Caco-2 (cell line): ENCODE measurements at regions not wholly inside any gene's neighbourhood (a gene's known extent, or its start where the extent isn't known, plus 50 kb on each side); places are given as distances from the start of the nearest gene placed in this dataset.

Experiments used
- BruUV-seq: library from RNA; stranded (reverse); fragments of 400-500 nt; replicated peaks from 2 replicates; lab custom pipeline; 2021; lab: Mats Ljungman, UMichigan
- CTCF ChIA-PET: fragments of 300-600 bp; sonication (Branson Sonifier 250); formaldehyde crosslinking; loops from one replicate; lab custom pipeline; 2022; ENCODE audit warnings: antibody characterized with exemption; lab: Charles Lee
- POLR2A ChIA-PET: fragments of 300-600 bp; sonication (Branson Sonifier 250); formaldehyde crosslinking; loops from one replicate; lab custom pipeline; 2022; ENCODE audit warnings: antibody characterized with exemption; lab: Charles Lee
- DNase-seq, 2 experiments: peaks; one replicate each; pipeline versions ENCODE4 v3.0.0 to v3.0.0-alpha.2; 2020 to 2022
- H3K27me3 ChIP-seq: replicated peaks from 2 replicates; pipeline ENCODE4 v1.6.0; 2011; ENCODE audit warnings: low read length; ENCODE audit not compliant: control insufficient read depth, insufficient read depth
- H3K36me3 ChIP-seq: 2 replicates; pipeline ENCODE4 v1.5.1; 2011; ENCODE audit warnings: low read length; ENCODE audit not compliant: control insufficient read depth, insufficient read depth
- H3K4me1 ChIP-seq: fragments of 250-450 bp; sonication (Bioruptor Pico); 2 replicates; pipeline ENCODE4 v1.5.1; 2020; ENCODE audit warnings: mild to moderate bottlenecking
- H3K4me3 ChIP-seq: 2 replicates; pipeline ENCODE4 v1.5.1; 2011; ENCODE audit warnings: low read depth, mild to moderate bottlenecking, control low read depth, low read length
- H3K9me3 ChIP-seq: fragments of 250-450 bp; sonication (Bioruptor Pico); 2 replicates; pipeline ENCODE4 v1.5.1; 2020; ENCODE audit warnings: mild to moderate bottlenecking, moderate library complexity
- H3K27ac Mint-ChIP-seq: one replicate; pipeline ENCODE4 v1.8.0; 2022; ENCODE audit warnings: mixed read lengths; ENCODE audit not compliant: unreplicated experiment
- H3K27me3 Mint-ChIP-seq: one replicate; pipeline ENCODE4 v1.8.0; 2022; ENCODE audit warnings: mixed read lengths; ENCODE audit not compliant: insufficient read depth, unreplicated experiment
- H3K36me3 Mint-ChIP-seq: one replicate; pipeline ENCODE4 v1.8.0; 2022; ENCODE audit warnings: mild to moderate bottlenecking, mixed read lengths; ENCODE audit not compliant: insufficient read depth, unreplicated experiment
- H3K4me1 Mint-ChIP-seq: one replicate; pipeline ENCODE4 v1.8.0; 2022; ENCODE audit warnings: low read depth, mixed read lengths; ENCODE audit not compliant: unreplicated experiment
- H3K4me3 Mint-ChIP-seq: one replicate; pipeline ENCODE4 v1.8.0; 2022; ENCODE audit warnings: mild to moderate bottlenecking, moderate library complexity, mixed read lengths; ENCODE audit not compliant: unreplicated experiment
- H3K9me3 Mint-ChIP-seq: one replicate; pipeline ENCODE4 v1.8.0; 2022; ENCODE audit warnings: mixed read lengths; ENCODE audit not compliant: unreplicated experiment
- CTCF ChIP-seq, 2 experiments: fragments of 200-600 bp in 1 of 2; IDR thresholded peaks; 1 replicate in 1 of 2; 2 replicates in 1 of 2; pipeline versions ENCODE4 v1.5.1 to v1.8.0; 2011 to 2022; ENCODE audit warnings: antibody characterized with exemption in 1 of 2, control low read depth in 1 of 2, inconsistent platforms in 1 of 2, low read depth in 1 of 2, low read length in 1 of 2, mild to moderate bottlenecking in 1 of 2, moderate library complexity in 1 of 2; ENCODE audit not compliant: insufficient read depth in 1 of 2, severe bottlenecking in 1 of 2, unreplicated experiment in 1 of 2
- intact Hi-C: fragments of 100-400 bp; cut with micrococcal nuclease; formaldehyde crosslinking; loops from one replicate; pipeline ENCODE4 v1.10.0; 2022; ENCODE audit not compliant: unreplicated experiment

- Histone ChIP-seq H3K9me3 (no peaks in the 10 kb centered on the region), H3K4me1 (no peaks in the 10 kb centered on the region), H3K36me3 (no peaks in the 10 kb centered on the region), H3K4me3 (no peak overlapping the region), H3K27me3 (no peaks in the 10 kb centered on the region)
- H3K27ac Mint-ChIP-seq: no peak overlapping the region
- ChIA-PET CTCF (no interaction called here), POLR2A (no interaction called here)
- TF ChIP-seq CTCF (IDR thresholded peaks at IDR 0.05; ENCODE audit: insufficient read depth in 1 of 2, low read depth in 1 of 2, low read length in 1 of 2, severe bottlenecking in 1 of 2, unreplicated experiment in 1 of 2): no peak
- no peaks in the 10 kb centered on the region for H3K36me3 Mint-ChIP-seq
- no TSS peak for BruUV-seq
- intact Hi-C loops: no loop called here
- peaks cover 9% of the 10 kb centered on the region for H3K9me3 Mint-ChIP-seq
- no peak overlapping the region for H3K4me3 Mint-ChIP-seq
- DNase-seq: no peak
- H3K4me1 Mint-ChIP-seq: no peaks in the 10 kb centered on the region
- no peaks in the 10 kb centered on the region for H3K27me3 Mint-ChIP-seq
Observed at GRCh38 chr3:46146548-46146947, 61.6 kb downstream of the CCR1 start.

- Histone ChIP-seq H3K27me3 (no peaks in the 10 kb centered on the region), H3K9me3 (no peaks in the 10 kb centered on the region), H3K4me1 (no peaks in the 10 kb centered on the region), H3K4me3 (no peak overlapping the region), H3K36me3 (no peaks in the 10 kb centered on the region)
- Mint-ChIP-seq H3K4me1 (no peaks in the 10 kb centered on the region), H3K9me3 (peaks cover 9% of the 10 kb centered on the region), H3K4me3 (no peak overlapping the region), H3K27ac (no peak overlapping the region), H3K36me3 (no peaks in the 10 kb centered on the region), H3K27me3 (no peaks in the 10 kb centered on the region)
- ChIA-PET CTCF (no interaction called here), POLR2A (no interaction called here)
- no peak for DNase-seq
- intact Hi-C loops: no loop called here
- no peak for TF ChIP-seq CTCF (IDR thresholded peaks at IDR 0.05; ENCODE audit: insufficient read depth in 1 of 2, low read depth in 1 of 2, low read length in 1 of 2, severe bottlenecking in 1 of 2, unreplicated experiment in 1 of 2)
- no TSS peak for BruUV-seq
Observed at GRCh38 chr3:46146021-46146420, 62.1 kb downstream of the CCR1 start.

DNA sequence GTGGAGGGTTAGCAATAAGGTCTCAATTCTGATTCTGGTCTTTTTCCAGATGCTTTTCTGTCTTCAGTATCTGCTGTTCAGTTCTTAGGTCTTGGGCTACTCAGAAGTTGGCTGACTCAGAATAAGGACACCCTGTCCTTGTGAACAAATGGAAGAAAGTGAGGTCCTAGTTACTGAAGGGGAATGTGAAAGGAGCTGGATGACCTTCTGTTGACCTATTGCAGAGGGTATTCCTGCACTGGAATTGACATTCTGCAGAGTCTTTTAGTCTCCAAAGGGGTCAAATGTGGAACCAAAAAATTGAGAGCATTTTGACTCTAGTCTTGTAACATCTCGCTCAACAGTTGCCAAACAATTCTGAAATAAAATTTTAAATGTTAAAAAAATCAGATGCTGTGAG, 63.0 kb downstream of the CCR1 start:
- no peak overlapping the region for H3K4me3 Mint-ChIP-seq
- POLR2A ChIA-PET: no interaction called here
- Histone ChIP-seq H3K9me3 (no peaks in the 10 kb centered on the region), H3K4me1 (no peaks in the 10 kb centered on the region), H3K36me3 (no peaks in the 10 kb centered on the region), H3K4me3 (no peak overlapping the region), H3K27me3 (no peaks in the 10 kb centered on the region)
- H3K4me1 Mint-ChIP-seq: no peaks in the 10 kb centered on the region
- no peak for DNase-seq
- intact Hi-C loops: no loop called here
- no peaks in the 10 kb centered on the region for H3K36me3 Mint-ChIP-seq
- no peaks in the 10 kb centered on the region for H3K27me3 Mint-ChIP-seq
- no TSS peak for BruUV-seq
- no peak for TF ChIP-seq CTCF (IDR thresholded peaks at IDR 0.05; ENCODE audit: insufficient read depth in 1 of 2, low read depth in 1 of 2, low read length in 1 of 2, severe bottlenecking in 1 of 2, unreplicated experiment in 1 of 2)
- no peak overlapping the region for H3K27ac Mint-ChIP-seq
- H3K9me3 Mint-ChIP-seq: peaks cover 9% of the 10 kb centered on the region
- CTCF ChIA-PET: no interaction called here
